DMS79 treated with DMSO at 0.1 percent for 48 hours (cell line): ENCODE measurements at regions not wholly inside any gene's neighbourhood (a gene's known extent, or its start where the extent isn't known, plus 50 kb on each side); places are given as distances from the start of the nearest gene placed in this dataset.
A peak's percentile ranks its signal among the peaks of the same experiment; 100 is the strongest.
"Not testable (repeated sequence)": the region's sequence is repeated elsewhere in the genome, so short reads cannot be mapped to it uniquely, and the experiment has no call there.

ENCODE experiments used
- DNase-seq: peaks from one replicate; lab custom pipeline; 2025; lab: John Stamatoyannopoulos, UW

DNA sequence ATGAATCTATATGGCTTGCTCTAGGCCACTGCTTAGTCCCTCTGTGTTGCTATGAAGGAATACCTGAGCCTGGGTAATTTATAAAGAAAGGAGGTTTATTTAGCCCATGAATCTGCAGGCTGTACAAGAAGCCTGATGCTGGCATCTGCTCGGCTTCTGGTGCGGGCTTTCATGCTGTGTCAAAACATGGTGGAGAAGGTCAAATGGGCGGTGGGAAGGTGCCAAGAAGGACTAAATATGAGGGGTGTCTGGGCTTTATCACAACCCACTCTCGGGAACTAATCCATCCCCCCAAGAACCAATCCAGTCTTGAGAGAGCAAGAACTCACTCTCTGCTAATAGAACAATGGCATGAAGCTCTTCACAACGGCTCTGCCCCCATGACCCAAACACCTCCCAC is 481.6 kb downstream of the EIPR1 start:
- no peak for DNase-seq

DNA sequence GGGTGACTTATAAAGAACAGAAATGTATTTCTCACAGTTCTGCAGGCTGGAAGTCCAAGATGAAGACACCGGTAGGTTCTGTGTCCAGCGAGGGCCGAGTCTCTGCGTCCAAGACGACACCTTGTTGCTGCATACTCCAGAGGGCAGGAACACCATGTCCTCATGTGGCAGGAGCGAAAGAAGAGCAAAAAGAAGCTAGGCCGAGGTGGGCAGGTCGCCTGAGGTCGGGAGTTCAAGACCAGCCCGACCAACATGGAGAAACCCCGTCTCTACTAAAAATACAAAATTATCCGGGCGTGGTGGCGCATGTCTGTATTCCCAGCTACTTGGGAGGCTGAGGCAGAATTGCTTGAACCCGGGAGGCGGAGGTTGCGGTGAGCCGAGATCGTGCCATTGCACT is 483.6 kb downstream of the EIPR1 start:
- not testable (repeated sequence) for DNase-seq

DNA sequence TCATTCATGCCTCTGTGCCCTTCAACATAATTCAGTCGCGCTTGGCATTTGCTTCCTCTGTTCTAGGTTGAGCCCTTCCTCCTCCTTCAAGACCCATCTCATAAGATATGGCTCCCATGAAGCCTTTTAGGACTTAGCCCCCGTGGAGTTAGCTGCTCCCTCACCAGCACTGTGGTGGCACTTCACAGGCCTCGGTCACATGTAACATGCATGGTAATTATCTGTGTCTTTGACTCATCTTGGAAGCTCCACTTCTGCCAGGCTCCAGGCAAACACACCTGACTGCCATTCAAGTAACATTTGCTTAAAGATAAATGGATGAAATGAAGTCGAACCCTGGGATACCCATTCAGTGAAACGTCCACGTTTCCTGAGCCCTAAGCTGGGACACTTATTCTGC is 484.7 kb downstream of the EIPR1 start:
- no peak for DNase-seq

DNA sequence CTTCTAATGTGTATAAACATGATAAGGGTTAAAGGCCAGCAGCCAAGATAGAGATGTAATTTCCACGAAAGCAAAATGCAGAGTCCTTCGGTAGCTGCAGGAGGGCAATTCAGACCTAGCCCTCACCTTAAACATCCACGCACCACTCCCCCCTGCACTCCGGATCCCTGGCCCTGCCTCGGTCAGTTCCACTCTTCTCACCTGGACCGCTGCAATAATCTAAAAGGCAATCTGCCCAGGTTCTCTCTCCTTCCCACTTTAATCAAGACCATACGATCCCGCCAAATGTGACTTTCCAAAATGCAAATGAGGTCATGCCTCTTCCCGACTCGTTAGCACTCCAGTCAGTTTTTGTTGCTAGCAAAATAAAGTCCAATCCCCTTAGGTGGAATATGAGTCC is 485.2 kb downstream of the EIPR1 start:
- no peak for DNase-seq

DNA sequence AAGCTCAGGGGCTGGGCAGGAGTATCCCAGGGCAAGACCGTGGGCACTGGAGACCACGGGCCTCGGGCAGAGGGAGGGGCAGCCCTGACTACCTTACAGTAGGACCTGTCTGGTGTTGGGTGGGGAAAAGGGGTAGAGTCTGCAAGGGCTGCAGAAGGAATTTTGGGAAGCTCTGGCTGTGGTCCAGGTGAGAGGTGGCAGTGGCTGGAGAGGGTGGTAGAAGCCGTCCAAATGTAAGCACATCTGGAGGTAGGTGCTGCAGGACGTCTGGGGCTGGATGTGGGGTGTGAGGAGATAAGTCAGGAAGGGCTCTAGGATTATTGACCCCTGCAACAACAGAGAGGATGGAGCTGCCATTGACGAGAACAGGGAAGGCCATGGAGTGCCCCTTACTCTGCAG is 486.7 kb downstream of the EIPR1 start:
- DNase-seq: no peak

DNA sequence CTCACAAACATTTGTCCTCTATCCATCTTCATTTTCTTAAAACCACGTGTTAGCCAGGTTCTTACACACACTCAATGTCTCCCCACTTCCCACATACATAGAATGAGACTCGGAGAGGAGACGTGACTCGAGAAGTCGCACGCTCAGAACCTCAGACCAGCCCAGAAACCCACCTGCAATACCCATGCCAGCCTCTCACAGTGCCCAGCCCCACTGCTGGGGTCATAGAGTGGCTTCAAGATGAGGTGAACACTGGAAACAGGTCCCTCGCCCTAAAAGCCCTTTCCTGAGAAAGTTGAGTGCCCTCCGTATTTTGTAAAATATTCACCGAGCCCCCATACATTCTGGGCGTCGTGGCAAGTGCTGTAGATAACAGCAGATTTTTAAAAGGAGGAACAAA is 487.4 kb downstream of the EIPR1 start:
- DNase-seq: no peak

DNA sequence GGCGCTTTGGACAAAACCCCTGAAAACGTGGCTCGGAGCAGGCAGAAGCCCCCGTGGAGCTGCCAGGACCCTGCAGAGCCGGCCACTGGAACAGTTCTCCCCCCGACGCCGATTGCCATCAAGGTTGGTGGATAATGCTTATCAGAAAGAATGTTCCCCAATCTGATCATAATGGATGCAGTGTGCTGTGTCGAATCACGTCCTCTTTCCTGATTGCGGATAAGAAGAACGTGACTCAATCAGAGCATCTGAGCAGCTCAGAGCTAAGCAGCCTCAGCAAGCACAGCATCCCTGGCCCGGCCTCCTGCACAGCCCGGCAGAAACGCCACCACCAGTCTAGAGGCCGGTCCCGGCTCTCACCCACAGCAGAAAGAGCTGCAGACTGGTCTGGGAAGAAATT is 488.0 kb downstream of the EIPR1 start:
- DNase-seq: no peak

- DNase-seq: no peak
These were observed 488.5 kb downstream of the EIPR1 start for GRCh38 chr2:2889141-2889540.

- peak; percentile 75 for DNase-seq
These were observed 489.7 kb downstream of the EIPR1 start for GRCh38 chr2:2887772-2888387.

DNA sequence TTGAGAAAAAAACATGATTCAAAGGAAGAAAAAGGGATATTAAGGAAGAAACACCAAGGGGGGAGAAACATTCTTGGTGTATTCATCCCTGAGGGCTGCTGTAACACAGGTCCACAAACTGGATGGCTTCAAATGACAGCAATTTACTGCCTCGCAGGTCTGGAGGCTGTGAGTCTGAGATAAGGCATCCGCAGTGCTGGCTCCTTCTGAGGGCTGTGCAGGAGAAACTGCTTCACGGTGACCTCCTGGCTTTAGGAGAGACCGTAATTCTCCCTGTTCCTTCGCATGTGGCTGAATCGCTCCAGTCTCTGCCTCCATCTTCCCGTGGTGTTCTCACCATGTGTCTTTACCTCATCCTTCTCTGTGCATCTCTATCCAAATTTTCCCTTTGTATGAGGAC is 490.7 kb downstream of the EIPR1 start:
- DNase-seq: no peak

DNA sequence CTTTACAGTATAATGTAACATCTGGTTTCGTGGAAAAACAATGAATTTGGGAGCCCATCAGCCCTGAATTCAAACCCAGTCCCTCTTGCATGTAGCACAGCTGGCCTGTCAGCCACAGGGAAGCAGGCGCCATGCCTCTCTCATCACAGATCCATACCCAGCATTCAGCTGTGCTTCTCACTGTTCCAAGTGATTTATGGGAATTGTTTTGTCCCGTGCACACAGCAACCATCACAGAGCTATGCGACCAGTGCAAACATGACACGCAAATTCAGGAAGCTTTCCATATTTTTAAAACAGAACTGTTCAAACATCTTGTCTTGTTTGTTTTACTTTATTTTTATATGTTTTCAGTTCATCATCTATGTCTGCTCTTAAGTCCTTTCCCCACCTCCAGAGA is 496.1 kb downstream of the EIPR1 start:
- no peak for DNase-seq

DNA sequence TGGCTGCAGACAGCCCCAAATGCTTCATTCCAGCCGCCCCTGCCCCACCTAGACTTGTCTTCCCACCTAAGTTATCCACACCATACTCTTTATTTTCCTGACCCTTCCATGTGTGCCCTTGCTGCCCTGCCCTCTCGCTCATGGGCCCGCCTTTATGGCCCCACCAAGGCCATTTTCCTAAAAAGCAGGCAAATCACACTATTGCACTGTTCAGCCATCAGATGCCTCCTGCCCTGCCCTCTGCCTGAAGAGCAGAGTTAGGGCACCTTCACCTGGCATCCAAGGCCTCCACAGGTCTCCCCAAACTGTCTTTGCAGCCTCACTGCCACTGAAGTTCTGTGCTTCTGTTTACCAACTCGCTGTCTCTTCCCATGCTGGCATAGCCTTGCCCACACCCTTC is 496.7 kb downstream of the EIPR1 start:
- DNase-seq: no peak

- no peak for DNase-seq
These were observed 497.8 kb downstream of the EIPR1 start for GRCh38 chr2:2879781-2880180.

GRCh38 chr2:2879071-2879470 is 498.5 kb downstream of the EIPR1 start:
- no peak for DNase-seq

DNA sequence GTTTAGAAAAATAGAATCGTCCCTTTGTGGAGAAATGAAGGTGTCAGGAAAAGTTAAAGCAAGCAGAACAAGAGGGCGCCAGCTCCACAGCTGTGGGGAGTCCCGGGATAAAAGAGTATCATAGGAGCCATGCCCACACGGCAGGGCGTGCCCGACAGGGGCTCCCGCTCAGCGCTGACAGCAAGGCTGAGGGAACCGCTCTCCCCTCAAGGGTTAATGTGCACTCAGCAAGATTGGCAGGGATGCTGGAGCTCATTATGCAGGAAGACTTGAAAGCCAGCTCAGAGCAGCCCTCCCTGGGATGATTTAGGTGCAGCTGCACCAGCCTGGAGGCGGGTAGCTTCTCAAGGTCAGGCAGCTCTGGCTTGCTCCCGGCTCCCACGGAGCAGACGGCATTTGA is 500.2 kb downstream of the EIPR1 start:
- DNase-seq: no peak

DNA sequence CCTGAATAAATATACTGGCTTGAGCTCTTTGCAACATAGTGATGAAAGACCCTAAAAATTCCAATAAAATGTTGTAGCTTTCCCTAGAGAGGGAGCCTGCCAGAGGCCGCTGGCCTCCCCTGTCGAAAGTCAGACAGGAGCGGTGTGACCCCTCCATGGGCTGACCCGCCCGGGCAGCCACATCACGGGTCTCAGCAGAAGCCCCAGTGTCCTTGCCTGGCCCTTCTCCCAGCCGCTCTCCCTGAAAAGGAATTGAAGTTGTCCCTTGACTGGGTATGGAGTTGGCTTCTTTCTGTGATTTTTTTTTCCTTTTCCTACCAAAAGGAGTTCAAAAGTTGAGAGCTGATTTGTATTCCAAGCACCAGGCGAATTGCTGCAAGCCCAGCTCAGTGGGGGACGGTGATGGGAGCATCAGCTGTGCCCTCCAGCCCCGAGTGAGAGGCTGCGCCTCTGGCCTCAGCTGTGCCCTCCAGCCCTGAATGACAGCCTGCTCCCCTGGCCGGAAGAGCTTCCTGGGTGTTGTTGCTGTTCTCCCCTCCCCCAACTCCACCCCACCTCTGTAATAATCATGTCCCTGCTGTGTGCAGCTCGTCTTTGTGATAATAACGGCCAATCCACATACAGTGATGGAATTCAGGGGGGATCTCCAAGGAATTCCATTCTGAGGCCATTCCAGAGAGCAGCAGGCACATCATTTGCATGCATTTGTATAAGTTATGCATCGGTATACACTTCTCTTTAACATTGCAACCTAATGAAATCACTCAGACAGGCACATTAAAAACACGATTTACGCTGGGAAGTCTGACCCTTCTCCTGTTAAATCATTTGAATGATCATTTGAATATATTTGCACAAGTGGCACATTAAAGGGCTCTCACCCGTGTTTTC is 501.0 kb downstream of the EIPR1 start:
- DNase-seq: no peak

GRCh38 chr2:2875831-2876230 is 501.8 kb downstream of the EIPR1 start:
- DNase-seq: no peak

DNA sequence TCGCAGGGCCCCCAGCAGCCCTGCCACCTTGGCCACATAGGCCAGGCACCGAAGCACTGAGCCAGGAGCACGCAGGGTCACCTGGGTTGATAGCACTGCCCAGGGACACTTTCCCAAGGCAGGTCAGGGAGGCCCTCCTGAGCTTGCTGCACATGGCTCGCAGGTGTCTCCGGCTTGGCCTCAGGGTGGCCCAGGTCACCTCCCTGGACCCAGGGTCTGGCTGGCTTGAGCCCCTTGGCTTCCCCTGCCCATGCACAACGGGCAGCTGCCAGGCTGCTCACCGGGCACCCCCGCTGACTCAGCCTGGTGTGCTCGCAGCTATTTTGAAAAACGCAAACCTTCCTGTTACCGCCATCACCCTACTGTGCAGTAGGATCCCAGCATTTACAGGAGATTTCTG is 502.3 kb downstream of the EIPR1 start:
- no peak for DNase-seq

GRCh38 chr2:2874805-2875204 is 502.8 kb downstream of the EIPR1 start:
- no peak for DNase-seq

DNA sequence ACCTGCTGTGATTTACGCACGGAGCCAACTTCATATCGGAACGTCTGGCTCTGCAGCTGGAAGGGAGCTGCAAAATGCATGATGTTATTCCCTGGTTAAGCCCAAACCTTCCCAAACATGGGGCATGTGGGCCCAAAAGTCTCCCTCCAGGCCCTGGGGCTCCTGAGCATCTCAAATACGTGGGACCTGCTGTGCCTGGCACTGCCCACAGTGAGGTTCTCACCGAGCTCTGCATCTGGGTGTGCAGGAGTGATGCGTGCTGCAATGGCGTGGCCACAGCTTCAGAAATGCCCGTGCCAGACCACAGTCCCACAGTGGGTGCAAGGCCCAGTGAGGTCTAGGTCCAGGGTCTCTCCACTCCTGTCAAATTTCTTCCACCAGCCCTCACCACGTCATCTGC is 503.3 kb downstream of the EIPR1 start:
- no peak for DNase-seq

DNA sequence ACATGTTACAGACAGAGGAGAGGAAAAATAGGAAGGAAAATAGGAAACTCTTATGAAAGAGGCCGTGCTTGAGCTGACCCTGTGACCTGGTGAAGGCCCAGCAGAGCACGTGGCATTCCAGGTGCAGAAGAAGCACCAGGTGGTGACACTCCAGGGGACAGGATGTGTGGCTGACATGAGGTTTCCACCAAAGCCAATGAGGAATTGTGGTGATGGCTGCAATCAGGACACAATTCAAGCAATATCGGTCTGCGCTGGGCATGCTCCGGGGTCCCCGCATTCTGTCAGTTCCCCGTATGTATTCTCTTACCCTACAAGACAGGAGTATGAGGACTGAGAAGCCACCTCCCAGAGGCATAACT is 504.2 kb downstream of the EIPR1 start:
- DNase-seq: no peak

- no peak for DNase-seq
These were observed 504.7 kb downstream of the EIPR1 start for GRCh38 chr2:2872713-2873449.

GRCh38 chr2:2872309-2872617 is 505.4 kb downstream of the EIPR1 start:
- DNase-seq: no peak
